IgD-negative memory B cell (primary cell): ENCODE measurements at regions not wholly inside any gene's neighbourhood (a gene's known extent, or its start where the extent isn't known, plus 50 kb on each side); places are given as distances from the start of the nearest gene placed in this dataset.

Source experiments
- H3K27ac Mint-ChIP-seq, 3 donors: one replicate each; pipeline ENCODE4 v1.8.0; 2020 to 2022; ENCODE audit warnings: mild to moderate bottlenecking in 3 of 3, mixed read lengths in 3 of 3, moderate library complexity in 1 of 3
- H3K27me3 Mint-ChIP-seq: one replicate; pipeline ENCODE4 v1.8.0; 2021; ENCODE audit warnings: mixed read lengths
- H3K36me3 Mint-ChIP-seq: one replicate; pipeline ENCODE4 v1.8.0; 2020; ENCODE audit warnings: mild to moderate bottlenecking, mixed read lengths
- H3K4me1 Mint-ChIP-seq, 3 donors: one replicate each; pipeline ENCODE4 v1.8.0; 2020 to 2022; ENCODE audit warnings: mixed read lengths in 3 of 3, mild to moderate bottlenecking in 1 of 3
- H3K4me3 Mint-ChIP-seq, 4 donors: one replicate each; pipeline ENCODE4 v1.8.0; 2020 to 2022; ENCODE audit warnings: mild to moderate bottlenecking in 4 of 4, mixed read lengths in 4 of 4, moderate library complexity in 3 of 4
- H3K9me3 Mint-ChIP-seq, 3 donors: one replicate each; pipeline ENCODE4 v1.8.0; 2020 to 2021; ENCODE audit warnings: mixed read lengths in 3 of 3, mild to moderate bottlenecking in 1 of 3

- Mint-ChIP-seq H3K27me3 (peaks cover 22% of the 10 kb centered on the region), H3K9me3 (peaks cover 0 to 5% (median 4%) of the 10 kb centered on the region in 3 donors), H3K4me1 (peaks cover 8 to 14% (median 13%) of the 10 kb centered on the region in 3 donors)
These were observed 402.2 kb upstream of the PROK2 start for GRCh38 chr3:72187131-72187530.

GRCh38 chr3:72186400-72186855 is 401.5 kb upstream of the PROK2 start:
- Mint-ChIP-seq H3K36me3 (no peaks in the 10 kb centered on the region), H3K27me3 (peaks cover 24% of the 10 kb centered on the region), H3K27ac (no peak overlapping the region), H3K9me3 (peaks cover 0 to 4% (median 0%) of the 10 kb centered on the region in 3 donors), H3K4me1 (peaks cover 8 to 14% (median 13%) of the 10 kb centered on the region in 3 donors), H3K4me3 (peak overlapping the region in 2 of 4 donors; percentile 4 to 51)

More at GRCh38 chr3:72187131-72187530, 402.2 kb upstream of the PROK2 start:
- no peak overlapping the region for H3K4me3 Mint-ChIP-seq
- no peak overlapping the region for H3K27ac Mint-ChIP-seq
- H3K36me3 Mint-ChIP-seq: no peaks in the 10 kb centered on the region

- Mint-ChIP-seq H3K36me3 (no peaks in the 10 kb centered on the region), H3K27ac (no peak overlapping the region), H3K4me1 (peaks cover 8 to 14% (median 13%) of the 10 kb centered on the region in 3 donors), H3K4me3 (peak overlapping the region in 2 of 4 donors; percentile 34 to 57), H3K9me3 (peaks cover 0 to 4% (median 0%) of the 10 kb centered on the region in 3 donors), H3K27me3 (peaks cover 26% of the 10 kb centered on the region)
These were observed 400.8 kb upstream of the PROK2 start for GRCh38 chr3:72185549-72186399.

- Mint-ChIP-seq H3K36me3 (no peaks in the 10 kb centered on the region), H3K4me1 (peaks cover 8 to 14% (median 12%) of the 10 kb centered on the region in 3 donors), H3K9me3 (peaks cover 0 to 4% (median 0%) of the 10 kb centered on the region in 3 donors), H3K27ac (no peak overlapping the region), H3K27me3 (peaks cover 26% of the 10 kb centered on the region), H3K4me3 (no peak overlapping the region)
These were observed 398.5 kb upstream of the PROK2 start for GRCh38 chr3:72183489-72183888.

GRCh38 chr3:72182206-72182605 is 397.3 kb upstream of the PROK2 start:
- Mint-ChIP-seq H3K36me3 (no peaks in the 10 kb centered on the region), H3K4me1 (peaks cover 10 to 21% (median 13%) of the 10 kb centered on the region in 3 donors), H3K27me3 (peaks cover 33% of the 10 kb centered on the region), H3K27ac (no peak overlapping the region), H3K4me3 (no peak overlapping the region), H3K9me3 (peaks cover 0 to 4% (median 0%) of the 10 kb centered on the region in 3 donors)

- no peak overlapping the region for H3K27ac Mint-ChIP-seq
- H3K36me3 Mint-ChIP-seq: no peaks in the 10 kb centered on the region
- no peak overlapping the region for H3K4me3 Mint-ChIP-seq
- peaks cover 0 to 4% (median 0%) of the 10 kb centered on the region in 3 donors for H3K9me3 Mint-ChIP-seq
- H3K27me3 Mint-ChIP-seq: peaks cover 31% of the 10 kb centered on the region
- H3K4me1 Mint-ChIP-seq: peaks cover 16 to 30% (median 17%) of the 10 kb centered on the region in 3 donors
These were observed 396.3 kb upstream of the PROK2 start for GRCh38 chr3:72181251-72181650.

GRCh38 chr3:72180405-72180804 is 395.5 kb upstream of the PROK2 start:
- peaks cover 28% of the 10 kb centered on the region for H3K27me3 Mint-ChIP-seq
- H3K27ac Mint-ChIP-seq: no peak overlapping the region
- H3K9me3 Mint-ChIP-seq: peaks cover 0 to 4% (median 0%) of the 10 kb centered on the region in 3 donors
- H3K36me3 Mint-ChIP-seq: no peaks in the 10 kb centered on the region
- H3K4me1 Mint-ChIP-seq: peaks cover 17 to 30% (median 22%) of the 10 kb centered on the region in 3 donors
- no peak overlapping the region for H3K4me3 Mint-ChIP-seq

- H3K27ac Mint-ChIP-seq: no peak overlapping the region
- no peaks in the 10 kb centered on the region for H3K36me3 Mint-ChIP-seq
- H3K4me3 Mint-ChIP-seq: peak overlapping the region in 1 of 4 donors; percentile 42
- H3K27me3 Mint-ChIP-seq: peaks cover 27% of the 10 kb centered on the region
- H3K9me3 Mint-ChIP-seq: peaks cover 0 to 2% (median 0%) of the 10 kb centered on the region in 3 donors
- H3K4me1 Mint-ChIP-seq: peaks cover 16 to 26% (median 20%) of the 10 kb centered on the region in 3 donors
These were observed 394.1 kb upstream of the PROK2 start for GRCh38 chr3:72179107-72179464.

- H3K4me1 Mint-ChIP-seq: peaks cover 16 to 26% (median 20%) of the 10 kb centered on the region in 3 donors
- H3K9me3 Mint-ChIP-seq: peaks cover 0 to 2% (median 0%) of the 10 kb centered on the region in 3 donors
- H3K27ac Mint-ChIP-seq: no peak overlapping the region
- H3K27me3 Mint-ChIP-seq: peaks cover 27% of the 10 kb centered on the region
- H3K4me3 Mint-ChIP-seq: peak overlapping the region in 1 of 4 donors; percentile 42
- H3K36me3 Mint-ChIP-seq: no peaks in the 10 kb centered on the region
These were observed 393.6 kb upstream of the PROK2 start for GRCh38 chr3:72178463-72179106.

- Mint-ChIP-seq H3K27me3 (peaks cover 33% of the 10 kb centered on the region), H3K9me3 (no peaks in the 10 kb centered on the region)
These were observed 392.4 kb upstream of the PROK2 start for GRCh38 chr3:72177075-72178050.

GRCh38 chr3:72176537-72177041 is 391.6 kb upstream of the PROK2 start:
- no peaks in the 10 kb centered on the region for H3K36me3 Mint-ChIP-seq
- H3K27me3 Mint-ChIP-seq: peaks cover 31% of the 10 kb centered on the region
- H3K9me3 Mint-ChIP-seq: no peaks in the 10 kb centered on the region
- peak overlapping the region in 1 of 3 donors; percentile 73 for H3K27ac Mint-ChIP-seq
- peaks cover 16 to 25% (median 20%) of the 10 kb centered on the region in 3 donors for H3K4me1 Mint-ChIP-seq
- H3K4me3 Mint-ChIP-seq: peak overlapping the region; percentile 33 to 90 (median 78)

More at GRCh38 chr3:72177075-72178050, 392.4 kb upstream of the PROK2 start:
- peaks cover 16 to 26% (median 20%) of the 10 kb centered on the region in 3 donors for H3K4me1 Mint-ChIP-seq
- peak overlapping the region in 1 of 3 donors; percentile 44 for H3K27ac Mint-ChIP-seq
- peak overlapping the region; percentile 33 to 90 (median 78) for H3K4me3 Mint-ChIP-seq
- no peaks in the 10 kb centered on the region for H3K36me3 Mint-ChIP-seq

- H3K4me3 Mint-ChIP-seq: peak overlapping the region in 2 of 4 donors; percentile 5 to 37
- H3K36me3 Mint-ChIP-seq: no peaks in the 10 kb centered on the region
- H3K9me3 Mint-ChIP-seq: no peaks in the 10 kb centered on the region
- peak overlapping the region in 1 of 3 donors; percentile 73 for H3K27ac Mint-ChIP-seq
- peaks cover 28% of the 10 kb centered on the region for H3K27me3 Mint-ChIP-seq
- H3K4me1 Mint-ChIP-seq: peaks cover 16 to 25% (median 20%) of the 10 kb centered on the region in 3 donors
These were observed 390.4 kb upstream of the PROK2 start for GRCh38 chr3:72175296-72175858.

- H3K27me3 Mint-ChIP-seq: peaks cover 29% of the 10 kb centered on the region
- H3K9me3 Mint-ChIP-seq: no peaks in the 10 kb centered on the region
- peaks cover 16 to 25% (median 20%) of the 10 kb centered on the region in 3 donors for H3K4me1 Mint-ChIP-seq
- peak overlapping the region in 1 of 4 donors; percentile 34 for H3K4me3 Mint-ChIP-seq
- H3K36me3 Mint-ChIP-seq: no peaks in the 10 kb centered on the region
- H3K27ac Mint-ChIP-seq: no peak overlapping the region
These were observed 389.9 kb upstream of the PROK2 start for GRCh38 chr3:72174890-72175289.

GRCh38 chr3:72174040-72174439 is 389.1 kb upstream of the PROK2 start:
- Mint-ChIP-seq H3K9me3 (no peaks in the 10 kb centered on the region), H3K27ac (no peak overlapping the region), H3K36me3 (no peaks in the 10 kb centered on the region), H3K4me3 (no peak overlapping the region), H3K4me1 (peaks cover 16 to 25% (median 20%) of the 10 kb centered on the region in 3 donors), H3K27me3 (peaks cover 35% of the 10 kb centered on the region)
